ENCODE measurements at regions not wholly inside any gene's neighbourhood (a gene's known extent, or its start where the extent isn't known, plus 50 kb on each side); places are given as distances from the start of the nearest gene placed in this dataset.
A peak's percentile ranks its signal among the peaks of the same experiment; 100 is the strongest.

- TF ChIP-seq, protein P1, sequence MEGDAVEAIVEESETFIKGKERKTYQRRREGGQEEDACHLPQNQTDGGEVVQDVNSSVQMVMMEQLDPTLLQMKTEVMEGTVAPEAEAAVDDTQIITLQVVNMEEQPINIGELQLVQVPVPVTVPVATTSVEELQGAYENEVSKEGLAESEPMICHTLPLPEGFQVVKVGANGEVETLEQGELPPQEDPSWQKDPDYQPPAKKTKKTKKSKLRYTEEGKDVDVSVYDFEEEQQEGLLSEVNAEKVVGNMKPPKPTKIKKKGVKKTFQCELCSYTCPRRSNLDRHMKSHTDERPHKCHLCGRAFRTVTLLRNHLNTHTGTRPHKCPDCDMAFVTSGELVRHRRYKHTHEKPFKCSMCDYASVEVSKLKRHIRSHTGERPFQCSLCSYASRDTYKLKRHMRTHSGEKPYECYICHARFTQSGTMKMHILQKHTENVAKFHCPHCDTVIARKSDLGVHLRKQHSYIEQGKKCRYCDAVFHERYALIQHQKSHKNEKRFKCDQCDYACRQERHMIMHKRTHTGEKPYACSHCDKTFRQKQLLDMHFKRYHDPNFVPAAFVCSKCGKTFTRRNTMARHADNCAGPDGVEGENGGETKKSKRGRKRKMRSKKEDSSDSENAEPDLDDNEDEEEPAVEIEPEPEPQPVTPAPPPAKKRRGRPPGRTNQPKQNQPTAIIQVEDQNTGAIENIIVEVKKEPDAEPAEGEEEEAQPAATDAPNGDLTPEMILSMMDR (IDR thresholded peaks at IDR 0.05; ENCODE audit: insufficient read depth, missing control alignments): no peak
- DNase-seq (ENCODE audit: insufficient read length, low spot score): no peak
- no peak for FAIRE-seq
Measured at GRCh38 chr2:194205568-194206227, 1451.3 kb upstream of the SLC39A10 start.

DNA sequence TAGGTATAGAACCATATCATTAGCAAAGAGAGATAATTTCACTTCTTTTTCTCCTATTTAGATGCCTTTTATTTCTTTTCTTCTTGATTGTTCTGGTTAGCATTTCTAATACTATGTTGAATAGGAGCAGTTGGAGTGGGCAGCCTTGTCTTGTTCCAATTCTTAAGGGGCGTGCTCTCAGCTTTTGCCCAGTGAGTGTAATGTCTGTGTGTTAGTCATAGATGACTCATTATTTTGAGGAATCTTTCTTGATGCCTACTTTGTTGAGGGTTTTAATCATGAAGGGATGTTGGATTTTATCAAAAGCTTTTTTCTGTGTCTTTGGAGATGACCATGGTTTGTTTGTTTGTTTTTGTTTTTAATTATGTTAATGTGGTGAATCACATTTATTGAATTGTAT lies 1453.1 kb upstream of the SLC39A10 start:
- peak; percentile 60 for FAIRE-seq

GRCh38 chr2:194182888-194183287 lies 1474.1 kb upstream of the SLC39A10 start:
- TF ChIP-seq, protein P1 (IDR thresholded peaks at IDR 0.05; ENCODE audit: insufficient read depth, missing control alignments): no peak
- DNase-seq (ENCODE audit: insufficient read length, low spot score) (no peak), FAIRE-seq (peak; percentile 60)

More for the DNA sequence above, 1453.1 kb upstream of the SLC39A10 start:
- no peak for DNase-seq (ENCODE audit: insufficient read length, low spot score)
- TF ChIP-seq, protein P1 (IDR thresholded peaks at IDR 0.05; ENCODE audit: insufficient read depth, missing control alignments): no peak

DNA sequence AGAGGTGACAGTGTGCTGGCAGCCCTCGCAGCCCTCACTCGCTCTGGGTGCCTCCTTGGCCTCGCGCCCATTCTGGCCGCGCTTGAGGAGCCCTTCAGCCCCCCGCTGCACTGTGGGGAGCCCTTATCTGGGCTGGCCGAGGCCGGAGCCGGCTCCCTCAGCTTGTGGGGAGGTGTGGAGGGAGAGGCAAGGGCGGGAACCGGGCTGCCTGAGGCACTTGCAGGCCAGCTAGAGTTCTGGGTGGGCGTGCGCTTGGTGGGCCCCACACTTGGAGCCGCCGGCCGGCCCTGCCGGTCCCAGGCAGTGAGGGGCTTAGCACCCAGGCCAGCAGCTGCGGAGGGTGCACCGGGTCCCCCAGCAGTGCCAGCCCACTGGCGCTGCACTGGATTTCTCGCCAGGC lies 1480.9 kb upstream of the SLC39A10 start:
- DNase-seq (ENCODE audit: insufficient read length, low spot score) (no peak), FAIRE-seq (no peak)
- TF ChIP-seq, protein P1 (IDR thresholded peaks at IDR 0.05; ENCODE audit: insufficient read depth, missing control alignments): no peak

DNA sequence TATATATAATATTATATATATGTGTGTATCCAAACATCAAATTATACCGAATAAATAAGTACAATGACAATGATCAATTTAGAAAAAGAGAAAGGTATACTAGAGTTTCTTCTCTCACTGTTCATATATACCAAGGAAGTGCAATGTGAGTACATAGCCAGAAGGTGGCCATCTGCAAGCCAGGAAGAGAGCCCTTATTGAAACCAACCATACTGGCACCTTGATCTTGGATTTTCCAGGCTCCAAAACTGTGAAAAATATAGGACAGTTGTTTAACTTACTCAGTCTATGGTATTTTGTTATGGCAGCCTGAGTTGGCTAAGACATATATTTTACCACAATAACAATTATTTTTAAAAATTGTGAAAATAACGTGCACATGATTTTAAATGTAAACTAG lies 1490.2 kb upstream of the SLC39A10 start:
- DNase-seq (ENCODE audit: insufficient read length, low spot score): no peak
- TF ChIP-seq, protein P1 (IDR thresholded peaks at IDR 0.05; ENCODE audit: insufficient read depth, missing control alignments): peak; percentile 46
- no peak for FAIRE-seq

DNA sequence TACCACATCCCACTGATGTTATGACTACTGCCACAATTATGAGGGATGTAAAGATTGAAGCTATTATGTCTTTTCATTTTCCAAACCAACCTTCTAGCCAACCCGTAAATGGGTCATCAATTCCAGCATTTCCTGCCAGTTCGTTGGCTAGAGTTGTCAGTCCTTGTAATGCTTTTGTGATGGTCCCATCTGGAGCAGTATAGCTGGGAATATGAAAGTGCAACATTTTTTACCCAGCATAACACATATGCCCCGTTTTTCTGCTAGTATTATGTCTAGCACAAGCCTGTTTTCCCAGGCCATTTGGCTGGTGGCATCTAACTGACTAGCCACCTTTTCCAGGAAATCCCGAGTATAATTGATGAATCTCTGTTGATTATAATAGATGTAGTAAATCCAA lies 1501.6 kb upstream of the SLC39A10 start:
- TF ChIP-seq, protein P1 (IDR thresholded peaks at IDR 0.05; ENCODE audit: insufficient read depth, missing control alignments): no peak
- no peak for FAIRE-seq
- no peak for DNase-seq (ENCODE audit: insufficient read length, low spot score)

GRCh38 chr2:194151231-194151630 lies 1505.8 kb upstream of the SLC39A10 start:
- FAIRE-seq: no peak
- TF ChIP-seq, protein P1 (IDR thresholded peaks at IDR 0.05; ENCODE audit: insufficient read depth, missing control alignments): no peak

More at GRCh38 chr2:194151231-194151630, 1505.8 kb upstream of the SLC39A10 start:
- DNase-seq (ENCODE audit: insufficient read length, low spot score): no peak

Data from D721Med (cell line).